Aorta (tissue), 5 donors: ENCODE measurements at regions not wholly inside any gene's neighbourhood (a gene's known extent, or its start where the extent isn't known, plus 50 kb on each side); places are given as distances from the start of the nearest gene placed in this dataset.
"Not testable (repeated sequence)": the region's sequence is repeated elsewhere in the genome, so short reads cannot be mapped to it uniquely, and the experiment has no call there.

ENCODE experiments used
- ATAC-seq: fragments of 200-7000 bp; cut with Tn5 transposase; one replicate; pipeline ENCODE4 v1.9.1; 2022; ENCODE audit warnings: moderate library complexity; ENCODE audit not compliant: low FRiP score
- DNase-seq, 2 donors: peaks; one replicate each; pipeline ENCODE4 v3.0.0-alpha.2; 2020
- H3K27ac ChIP-seq, 2 donors: one replicate each; pipeline ENCODE4 v1.5.1; 2013; ENCODE audit warnings: low read length in 2 of 2, mild to moderate bottlenecking in 2 of 2, moderate library complexity in 2 of 2, control low read depth in 1 of 2, inconsistent platforms in 1 of 2, low read depth in 1 of 2
- H3K27me3 ChIP-seq, 2 donors: one replicate each; pipeline ENCODE4 v1.6.1; 2013; ENCODE audit warnings: control low read depth in 1 of 2, low read length in 1 of 2, mild to moderate bottlenecking in 1 of 2, moderate library complexity in 1 of 2; ENCODE audit not compliant: insufficient read depth in 2 of 2, control insufficient read depth in 1 of 2
- H3K36me3 ChIP-seq, 2 donors: one replicate each; pipeline ENCODE4 v1.6.1; 2013; ENCODE audit warnings: control low read depth in 1 of 2, low read length in 1 of 2, mild to moderate bottlenecking in 1 of 2; ENCODE audit not compliant: insufficient read depth in 2 of 2, control insufficient read depth in 1 of 2
- H3K4me1 ChIP-seq, 2 donors: one replicate each; pipeline ENCODE4 v1.6.1; 2013; ENCODE audit warnings: low read length in 2 of 2, control low read depth in 1 of 2, mild to moderate bottlenecking in 1 of 2, moderate library complexity in 1 of 2; ENCODE audit not compliant: insufficient read depth in 2 of 2, control insufficient read depth in 1 of 2
- H3K4me3 ChIP-seq, 2 donors: one replicate each; pipeline ENCODE4 v1.5.1; 2013; ENCODE audit warnings: low read length in 2 of 2, control low read depth in 1 of 2, mild to moderate bottlenecking in 1 of 2
- H3K9me3 ChIP-seq: one replicate; pipeline ENCODE4 v1.6.1; 2013; ENCODE audit warnings: mild to moderate bottlenecking, low read length; ENCODE audit not compliant: control insufficient read depth
- WGBS, 2 donors: extraction: QIAGEN DNeasy Blood & Tissue Kit; methylation state at CpG; one replicate each; pipeline ENCODE4 v1.1.7; 2013; 5-methylcytosine and 5-hydroxymethylcytosine counted together
- intact Hi-C, 2 donors: fragments of 100-400 bp; cut with DNase I; formaldehyde crosslinking; loops; one replicate each; pipeline versions ENCODE4 v1.14.2 to v1.15.0; 2022
- donor health status: healthy with polysubstance abuse.
- donor health status: Bipolar disorder and iron deficiency.
- donor health status: DM: no; HTN: no; CAD: no.
- donor health status: DM: no; HTN: no; CAD: no.
- donor health status: DM: yes; HTN: yes; CAD: no.

DNA sequence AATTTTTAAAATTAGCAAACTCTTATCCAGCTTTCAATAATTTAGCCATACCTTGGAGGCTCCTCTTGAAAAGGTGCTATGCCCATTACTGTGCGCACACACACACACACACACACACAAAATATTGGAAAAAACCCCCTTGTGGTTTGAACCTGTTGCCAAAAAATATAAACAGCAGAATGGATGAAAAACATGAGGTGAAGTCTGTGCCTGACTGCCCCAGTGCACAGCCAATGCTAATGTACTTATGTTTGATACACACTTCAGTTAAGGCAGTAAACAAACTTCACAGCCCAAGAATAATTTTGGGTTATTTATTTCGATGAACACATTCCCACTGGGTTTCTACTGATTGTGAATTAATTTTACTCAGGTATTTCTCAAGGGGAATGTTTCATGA, 113.2 kb upstream of the SEM1 start:
- Histone ChIP-seq H3K4me3 (no peak overlapping the region), H3K4me1 (no peaks in the 10 kb centered on the region), H3K36me3 (no peaks in the 10 kb centered on the region), H3K27ac (no peak overlapping the region), H3K27me3 (no peaks in the 10 kb centered on the region), H3K9me3 (no peaks in the 10 kb centered on the region)
- ATAC-seq (no peak), DNase-seq (no peak)
- 83 to 85% methylated on average over 2 of the region's 2 CpGs for WGBS, 2 donors
- intact Hi-C loops, result no loop called here

DNA sequence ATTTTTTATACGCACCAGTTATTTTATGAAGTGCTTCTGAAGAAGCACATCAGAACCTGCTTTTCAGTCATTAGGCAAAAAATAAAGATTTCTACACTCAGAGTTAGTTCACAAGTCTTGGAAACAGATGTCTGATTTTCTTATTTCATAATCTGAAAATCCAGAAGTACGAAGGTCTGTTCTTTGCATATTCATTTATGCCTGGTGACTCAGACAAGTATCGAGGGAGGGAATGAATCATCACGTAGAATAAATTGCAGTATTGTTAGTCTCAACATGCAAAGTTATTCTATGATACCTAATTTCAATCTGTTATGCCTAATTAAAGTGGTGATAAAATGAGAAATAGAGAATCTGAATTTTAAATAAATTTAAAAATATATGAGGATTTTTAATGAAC, 113.6 kb upstream of the SEM1 start:
- Histone ChIP-seq H3K36me3 (no peaks in the 10 kb centered on the region), H3K9me3 (no peaks in the 10 kb centered on the region), H3K27me3 (no peaks in the 10 kb centered on the region), H3K27ac (no peak overlapping the region), H3K4me1 (no peaks in the 10 kb centered on the region), H3K4me3 (no peak overlapping the region)
- WGBS, 2 donors, result 47 to 56% methylated on average over 4 of the region's 4 CpGs
- ATAC-seq, result no peak
- no peak for DNase-seq
- intact Hi-C loops, result no loop called here

- no peak for DNase-seq
- no peak for ATAC-seq
- WGBS, 2 donors, result 41 to 45% methylated on average over 1 of the region's 1 CpG
These were observed 115.0 kb upstream of the SEM1 start for GRCh38 chr7:96824686-96825085.

GRCh38 chr7:96825285-96825684, 115.6 kb upstream of the SEM1 start:
- H3K4me1 ChIP-seq, result no peaks in the 10 kb centered on the region
- intact Hi-C loops, result no loop called here
- no peaks in the 10 kb centered on the region for H3K36me3 ChIP-seq
- no peak for DNase-seq
- no peaks in the 10 kb centered on the region for H3K27me3 ChIP-seq
- 71 to 80% methylated on average over 2 of the region's 2 CpGs for WGBS, 2 donors
- no peaks in the 10 kb centered on the region for H3K9me3 ChIP-seq
- H3K4me3 ChIP-seq, result no peak overlapping the region
- no peak overlapping the region for H3K27ac ChIP-seq
- ATAC-seq, result no peak

More at GRCh38 chr7:96824686-96825085, 115.0 kb upstream of the SEM1 start:
- H3K27me3 ChIP-seq, result no peaks in the 10 kb centered on the region
- intact Hi-C loops, result no loop called here
- H3K9me3 ChIP-seq, result no peaks in the 10 kb centered on the region
- H3K4me1 ChIP-seq, result no peaks in the 10 kb centered on the region
- H3K36me3 ChIP-seq, result no peaks in the 10 kb centered on the region
- H3K27ac ChIP-seq, result no peak overlapping the region
- no peak overlapping the region for H3K4me3 ChIP-seq

DNA sequence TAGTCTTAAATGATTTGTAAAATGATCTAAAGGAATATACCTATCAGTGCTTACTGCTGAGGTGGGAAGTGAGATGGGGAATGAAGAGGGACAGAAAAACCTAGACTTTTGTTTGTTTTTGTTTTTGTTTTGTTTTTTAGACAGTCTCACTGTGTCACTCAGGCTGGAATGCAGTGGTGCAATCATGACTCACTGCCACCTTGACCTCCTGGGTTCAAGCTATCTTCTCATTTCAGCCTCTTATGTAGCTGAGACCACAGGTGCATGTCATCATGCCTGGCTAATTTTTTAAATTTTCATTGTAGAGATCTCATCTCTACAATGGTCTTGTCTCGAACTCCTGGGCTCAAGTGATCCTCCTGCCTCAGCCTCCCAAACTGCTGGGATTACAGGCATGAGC, 116.4 kb upstream of the SEM1 start:
- Histone ChIP-seq H3K27ac (no peak overlapping the region), H3K36me3 (no peaks in the 10 kb centered on the region), H3K4me1 (no peaks in the 10 kb centered on the region), H3K9me3 (no peaks in the 10 kb centered on the region), H3K27me3 (no peaks in the 10 kb centered on the region), H3K4me3 (no peak overlapping the region)
- no peak for ATAC-seq
- 67 to 76% methylated on average over 1 of the region's 1 CpG for WGBS, 2 donors
- no peak for DNase-seq
- intact Hi-C loops, result no loop called here

DNA sequence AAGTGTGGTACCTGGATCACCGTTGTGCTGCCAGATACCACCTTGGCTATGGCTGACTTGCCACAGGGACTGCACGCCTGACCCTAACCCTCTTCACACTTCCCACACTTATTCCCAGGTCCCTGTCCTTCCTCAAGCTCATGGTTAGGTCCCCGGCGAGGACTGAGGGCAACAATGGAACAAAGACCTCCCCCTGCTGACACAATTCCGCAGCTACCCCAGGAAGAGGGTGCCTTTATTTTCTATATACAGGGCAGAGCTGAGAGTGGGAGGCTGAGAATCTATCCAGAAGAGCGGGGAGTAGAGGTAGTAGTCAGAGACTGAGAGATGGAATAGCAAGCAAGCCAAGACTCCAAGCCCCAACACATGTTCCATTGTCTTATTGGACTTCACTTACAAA, 118.1 kb upstream of the SEM1 start:
- no peaks in the 10 kb centered on the region for H3K4me1 ChIP-seq
- no peaks in the 10 kb centered on the region for H3K9me3 ChIP-seq
- ATAC-seq (no peak), DNase-seq (no peak)
- H3K4me3 ChIP-seq, result no peak overlapping the region
- intact Hi-C loops, result no loop called here
- H3K27ac ChIP-seq, result no peak overlapping the region
- WGBS, 2 donors, result 83 to 85% methylated on average over 6 of the region's 6 CpGs
- H3K27me3 ChIP-seq, result no peaks in the 10 kb centered on the region
- H3K36me3 ChIP-seq, result no peaks in the 10 kb centered on the region

DNA sequence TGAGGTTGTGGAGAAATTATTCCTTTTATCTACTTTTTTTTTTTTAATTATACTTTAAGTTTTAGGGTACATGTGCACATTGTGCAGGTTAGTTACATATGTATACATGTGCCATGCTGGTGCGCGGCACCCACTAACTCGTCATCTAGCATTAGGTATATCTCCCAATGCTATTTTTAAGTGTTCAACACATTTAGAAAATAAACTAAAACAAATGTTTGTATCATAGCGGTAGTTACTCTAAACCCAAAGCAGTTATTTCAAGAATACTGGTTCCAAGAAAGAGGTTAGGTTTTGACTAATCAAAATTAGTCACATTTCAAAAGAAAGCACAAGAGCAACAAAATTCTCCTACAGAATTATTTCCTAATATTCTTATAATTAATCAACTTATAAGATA, 119.5 kb upstream of the SEM1 start:
- ATAC-seq, H3K4me3 ChIP-seq, H3K36me3 ChIP-seq, H3K27me3 ChIP-seq, DNase-seq, H3K9me3 ChIP-seq, H3K4me1 ChIP-seq, intact Hi-C loops, H3K27ac ChIP-seq: not testable (repeated sequence)
- WGBS, 2 donors, result 82 to 92% methylated on average over 4 of the region's 4 CpGs

GRCh38 chr7:96831446-96831845, 121.8 kb upstream of the SEM1 start:
- DNase-seq, result no peak
- H3K36me3 ChIP-seq, result no peaks in the 10 kb centered on the region
- intact Hi-C loops, result no loop called here
- H3K27me3 ChIP-seq, result no peaks in the 10 kb centered on the region
- ATAC-seq, result no peak
- H3K4me3 ChIP-seq, result no peak overlapping the region
- H3K27ac ChIP-seq, result no peak overlapping the region
- no peaks in the 10 kb centered on the region for H3K4me1 ChIP-seq
- WGBS, 2 donors, result 82 to 84% methylated on average over 2 of the region's 2 CpGs
- no peaks in the 10 kb centered on the region for H3K9me3 ChIP-seq

DNA sequence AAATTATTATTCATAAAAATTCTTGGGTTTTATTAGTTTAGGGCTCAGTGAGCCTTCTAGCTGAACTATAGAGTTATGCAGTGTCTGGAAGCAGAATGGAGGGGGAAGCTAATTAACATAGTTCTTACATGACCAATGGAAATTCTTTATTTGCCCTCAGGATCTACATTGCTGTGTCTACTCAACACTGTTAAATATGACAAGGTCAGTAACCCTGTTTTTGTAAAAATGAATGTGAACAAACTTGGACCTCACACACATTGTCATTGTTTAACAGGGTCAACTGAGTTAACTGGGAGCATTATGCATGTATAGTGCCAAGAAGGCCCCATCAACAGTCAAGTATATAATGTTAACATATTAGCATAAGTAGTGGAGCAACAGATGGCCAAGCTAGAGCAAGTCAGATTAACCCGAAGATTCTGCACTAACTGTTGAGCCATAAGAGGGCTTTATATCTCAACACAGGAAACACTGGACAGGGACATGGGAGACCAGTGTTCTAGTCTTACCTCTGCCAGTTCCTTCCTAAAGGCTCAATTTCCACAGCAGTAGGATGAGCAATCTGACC, 122.5 kb upstream of the SEM1 start:
- Histone ChIP-seq H3K4me1 (no peaks in the 10 kb centered on the region), H3K27ac (no peak overlapping the region), H3K4me3 (no peak overlapping the region), H3K9me3 (no peaks in the 10 kb centered on the region), H3K36me3 (no peaks in the 10 kb centered on the region), H3K27me3 (no peaks in the 10 kb centered on the region)
- DNase-seq (no peak), ATAC-seq (no peak)
- intact Hi-C loops, result no loop called here
- 79 to 90% methylated on average over 1 of the region's 1 CpG for WGBS, 2 donors
